ENCODE measurements at regions not wholly inside any gene's neighbourhood (a gene's known extent, or its start where the extent isn't known, plus 50 kb on each side); places are given as distances from the start of the nearest gene placed in this dataset.

DNA sequence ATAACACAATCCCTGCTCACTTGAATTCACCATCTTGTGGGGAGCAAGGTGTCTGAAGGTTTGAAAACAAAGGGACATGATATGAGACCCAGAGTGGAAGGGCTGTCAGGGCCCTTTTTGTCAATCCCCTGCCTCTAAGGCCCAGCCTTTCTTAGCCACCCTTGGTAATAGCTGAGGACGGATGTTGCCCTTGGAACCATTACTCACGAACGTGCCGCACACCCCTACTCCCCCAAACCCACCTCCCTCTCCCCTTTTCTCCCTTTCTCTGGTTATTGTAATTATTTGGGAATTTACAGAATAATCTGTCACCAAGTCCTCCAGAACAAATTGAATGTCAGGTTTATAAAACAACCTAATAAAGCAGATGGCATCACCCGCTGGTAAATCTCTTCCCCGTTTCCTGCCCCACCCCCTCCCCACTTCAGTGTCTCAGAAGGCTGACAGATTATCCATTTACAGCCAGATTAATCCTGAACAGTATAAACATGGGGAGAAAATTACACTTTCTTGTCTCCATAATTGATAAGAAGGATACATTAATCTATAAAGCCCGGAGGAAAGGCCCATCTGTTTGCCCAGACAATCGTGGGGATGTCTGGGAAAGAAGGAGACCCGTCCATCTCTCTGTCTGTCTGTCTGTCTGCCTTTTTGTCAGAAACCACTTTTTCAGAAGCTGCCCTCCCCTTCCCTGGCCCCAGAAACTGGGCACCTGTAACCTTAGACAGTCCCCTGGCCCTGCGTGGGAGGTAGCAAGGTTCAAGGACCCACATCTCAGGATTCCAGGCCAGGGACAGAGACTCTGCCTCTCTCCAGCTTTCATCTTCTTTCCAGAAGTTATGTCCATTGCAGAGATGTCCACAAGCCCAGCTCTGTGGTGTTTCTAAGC is 60.6 kb upstream of the CD34 start:
- DNase-seq (ENCODE audit: low read depth): no peak

DNA sequence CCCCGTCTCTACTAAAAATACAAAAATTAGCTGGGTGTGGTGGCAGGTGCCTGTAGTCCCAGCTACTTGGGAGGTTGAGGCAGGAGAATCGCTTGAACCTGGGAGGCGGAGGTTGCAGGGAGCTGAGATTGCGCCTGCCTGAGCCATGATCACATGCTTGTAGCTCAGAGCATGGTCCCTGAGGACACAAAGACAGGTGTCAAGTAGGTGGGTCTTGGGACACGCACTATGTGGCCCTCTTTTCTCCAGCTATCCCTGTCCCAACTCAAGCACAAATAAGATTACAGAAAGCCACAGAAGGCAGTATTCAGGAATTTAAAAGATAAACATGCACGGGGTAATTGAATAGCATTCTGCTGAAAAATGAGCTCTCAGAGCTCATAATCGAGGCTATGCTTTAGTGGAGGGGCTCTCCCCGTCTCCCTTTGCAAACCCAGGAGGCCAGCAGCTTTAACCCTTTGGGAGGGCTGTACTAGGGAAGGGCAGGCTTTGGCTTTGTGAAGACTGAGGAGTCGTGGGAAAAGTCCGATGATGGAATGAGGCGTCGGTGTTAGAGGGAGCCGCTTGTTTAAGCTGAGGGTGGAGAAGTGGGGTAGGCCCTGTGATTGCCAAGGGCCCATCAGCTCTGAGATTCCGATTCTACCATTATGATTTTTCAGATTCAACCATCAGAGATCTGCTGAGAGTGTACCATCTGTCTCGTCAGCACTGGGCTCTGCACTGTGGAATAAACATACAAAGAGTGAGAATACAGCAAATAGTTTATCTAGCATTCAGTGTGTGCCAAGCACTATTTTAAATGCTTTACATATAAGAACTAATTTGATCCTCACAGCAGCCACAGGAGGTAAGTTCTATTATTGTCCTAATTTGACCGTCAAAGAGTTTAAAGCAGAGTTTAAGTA is 59.7 kb upstream of the CD34 start:
- DNase-seq (ENCODE audit: low read depth): no peak

DNA sequence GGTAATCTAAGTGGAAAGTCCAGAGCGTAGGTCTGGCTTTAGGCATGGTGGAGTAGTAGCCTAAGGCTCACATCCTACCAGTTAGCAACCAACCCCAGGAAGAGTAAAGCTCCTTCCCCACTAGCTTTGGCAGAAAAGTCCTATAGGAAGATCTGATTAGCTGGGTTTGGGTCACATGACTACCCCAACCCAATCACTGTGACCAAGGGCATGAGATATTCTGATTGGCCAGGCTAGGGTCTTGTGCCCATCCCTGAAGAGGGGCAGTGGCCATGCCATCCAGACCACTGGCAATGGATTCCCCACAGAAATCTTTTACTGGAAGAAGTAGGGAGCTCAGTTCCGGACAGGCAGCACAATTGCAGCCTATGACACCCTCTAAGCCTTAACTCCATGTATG is 58.6 kb upstream of the CD34 start:
- no peak for DNase-seq (ENCODE audit: low read depth)

DNA sequence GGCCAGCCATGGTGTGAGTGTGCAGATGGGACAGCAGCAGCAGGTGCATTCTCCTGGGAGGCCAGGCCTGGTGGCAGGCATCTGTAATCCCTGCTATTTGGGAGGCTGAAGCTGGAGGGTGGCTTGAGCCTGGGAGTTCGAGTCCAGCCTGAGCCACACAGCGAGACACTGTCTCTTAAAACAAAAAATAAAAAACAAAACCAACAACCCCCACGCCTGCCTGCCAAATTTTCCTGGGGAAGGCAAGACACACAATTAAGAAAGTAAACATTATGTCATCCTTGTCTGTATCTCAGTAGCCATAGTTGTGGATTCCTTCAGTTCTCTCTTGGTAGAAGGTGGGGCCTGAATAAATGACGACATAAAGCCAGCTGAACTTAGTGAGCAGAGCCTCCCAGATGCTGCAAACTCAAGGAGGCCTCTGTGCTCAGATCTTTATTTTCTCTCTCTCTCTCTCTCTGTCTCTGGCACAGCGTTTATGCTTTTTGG is 57.6 kb upstream of the CD34 start:
- no peak for DNase-seq (ENCODE audit: low read depth)

DNA sequence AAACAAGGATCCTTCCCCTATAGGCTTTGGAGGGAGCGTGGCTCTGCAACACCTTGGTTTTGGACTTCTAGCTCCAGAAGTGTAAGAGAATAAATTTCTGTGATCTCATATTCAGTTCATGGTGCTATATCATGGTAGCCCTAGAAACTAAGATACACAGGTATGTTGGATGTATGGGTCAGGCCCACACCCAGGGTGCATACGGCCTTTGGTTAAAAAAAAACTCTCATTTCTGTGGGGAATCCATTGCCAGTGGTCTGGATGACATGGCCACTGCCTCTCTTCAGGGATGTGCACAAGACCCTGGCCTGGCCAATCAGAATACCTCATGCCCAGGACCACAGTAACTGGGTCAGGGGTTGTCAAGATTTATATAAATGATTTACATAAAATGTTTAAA is 56.8 kb upstream of the CD34 start:
- no peak for DNase-seq (ENCODE audit: low read depth)

DNA sequence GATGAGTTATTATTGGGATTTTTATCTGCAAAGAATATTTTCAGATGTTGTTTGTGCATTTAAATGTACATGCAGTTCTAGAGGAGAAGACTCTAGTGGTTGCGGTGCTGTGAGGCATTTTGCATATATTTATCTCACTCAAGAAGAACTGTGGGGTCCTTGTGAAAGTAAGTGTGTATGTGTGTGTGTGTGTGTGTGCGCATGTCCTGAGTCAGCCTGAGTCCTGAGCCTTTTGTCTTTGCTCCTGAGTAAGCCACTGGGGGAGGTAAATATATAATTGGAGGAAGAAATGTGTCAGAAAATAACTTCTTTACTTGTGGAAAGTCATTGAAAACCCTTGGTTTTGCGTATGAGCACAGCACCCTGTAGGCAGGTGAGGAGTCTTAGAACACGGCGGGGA is 55.6 kb upstream of the CD34 start:
- no peak for DNase-seq (ENCODE audit: low read depth)

DNA sequence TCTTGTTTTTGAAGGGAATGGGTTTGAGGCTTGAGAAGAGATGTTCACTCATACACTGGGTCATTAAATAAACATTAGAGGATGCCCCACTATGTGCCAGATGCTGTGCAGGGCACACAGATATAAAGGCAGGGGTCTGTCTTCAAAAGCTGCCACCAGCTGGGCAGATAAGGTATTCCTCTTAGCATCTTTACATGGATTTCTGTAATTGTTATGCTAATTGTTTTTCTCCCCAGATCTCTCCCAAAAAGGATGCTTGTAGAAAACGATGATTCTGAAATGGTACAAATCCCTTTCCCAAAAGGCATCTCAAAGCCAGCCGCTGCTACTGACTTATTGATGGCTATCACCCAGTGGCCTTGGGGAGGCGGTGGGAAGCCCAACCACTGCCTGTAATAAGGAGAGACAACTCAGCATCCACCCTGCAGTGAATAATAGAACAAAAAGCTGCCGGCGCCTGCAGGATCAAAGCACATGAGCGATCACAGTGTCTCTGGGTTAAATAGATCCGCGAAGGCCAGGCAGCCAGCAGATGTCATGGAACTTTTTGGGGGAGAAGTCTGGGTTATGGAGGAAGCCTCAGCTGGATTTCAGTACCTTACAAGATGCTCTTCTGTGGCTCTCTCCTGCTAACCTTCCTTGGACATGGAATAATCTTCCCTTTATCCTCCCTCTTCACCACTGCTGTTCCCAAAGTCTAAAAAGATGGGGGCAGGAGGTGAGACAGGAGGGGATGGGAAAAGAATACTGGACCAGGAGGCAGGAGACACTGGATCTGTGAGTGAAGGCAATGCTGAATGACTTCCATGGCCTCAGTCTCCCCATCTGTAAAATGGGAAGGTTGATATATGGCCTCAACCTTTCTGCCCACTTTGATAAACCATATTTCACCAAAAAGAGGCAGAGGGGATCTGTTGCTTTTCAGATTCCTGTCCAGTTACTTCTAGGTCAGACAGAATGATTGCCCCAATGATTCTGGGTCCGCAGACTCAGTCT is 54.8 kb upstream of the CD34 start:
- no peak for DNase-seq (ENCODE audit: low read depth)

DNA sequence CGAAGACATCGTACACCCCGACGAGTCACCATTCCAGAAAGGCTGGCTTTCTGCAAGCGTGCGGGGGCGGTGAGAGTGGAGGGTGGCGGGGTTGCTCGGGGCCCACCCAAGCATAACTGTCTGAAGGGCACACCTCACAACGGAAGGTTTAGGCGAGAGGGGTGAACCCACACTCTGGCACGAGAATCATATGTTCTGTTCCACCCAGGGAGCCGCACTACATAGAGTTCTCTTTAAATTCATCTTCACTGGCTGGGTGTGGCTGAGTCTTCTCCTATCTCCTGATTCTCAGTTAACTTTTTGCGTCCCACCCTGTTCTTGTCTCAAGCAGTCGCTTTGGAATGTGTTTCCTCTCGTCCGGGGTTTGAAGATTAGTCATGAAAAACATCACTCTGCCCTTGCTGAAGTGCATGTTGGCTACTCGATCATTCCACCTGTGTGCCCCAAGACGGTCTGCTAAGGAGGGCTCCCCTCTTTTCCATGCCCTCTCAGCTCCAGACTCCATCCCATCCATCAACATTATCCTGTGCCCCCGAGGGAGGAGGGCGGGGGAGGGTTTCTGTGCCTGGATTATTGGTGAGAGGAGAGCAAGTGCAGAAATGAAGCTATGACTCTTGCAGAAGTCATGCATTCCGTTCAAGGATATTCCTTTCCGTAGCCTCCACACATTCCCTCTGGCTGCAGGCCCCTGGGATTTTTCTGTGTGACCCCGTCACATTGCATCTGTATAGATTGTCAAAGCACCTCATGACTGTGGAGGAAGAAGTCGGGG is 53.5 kb upstream of the CD34 start:
- no peak for DNase-seq (ENCODE audit: low read depth)

DNA sequence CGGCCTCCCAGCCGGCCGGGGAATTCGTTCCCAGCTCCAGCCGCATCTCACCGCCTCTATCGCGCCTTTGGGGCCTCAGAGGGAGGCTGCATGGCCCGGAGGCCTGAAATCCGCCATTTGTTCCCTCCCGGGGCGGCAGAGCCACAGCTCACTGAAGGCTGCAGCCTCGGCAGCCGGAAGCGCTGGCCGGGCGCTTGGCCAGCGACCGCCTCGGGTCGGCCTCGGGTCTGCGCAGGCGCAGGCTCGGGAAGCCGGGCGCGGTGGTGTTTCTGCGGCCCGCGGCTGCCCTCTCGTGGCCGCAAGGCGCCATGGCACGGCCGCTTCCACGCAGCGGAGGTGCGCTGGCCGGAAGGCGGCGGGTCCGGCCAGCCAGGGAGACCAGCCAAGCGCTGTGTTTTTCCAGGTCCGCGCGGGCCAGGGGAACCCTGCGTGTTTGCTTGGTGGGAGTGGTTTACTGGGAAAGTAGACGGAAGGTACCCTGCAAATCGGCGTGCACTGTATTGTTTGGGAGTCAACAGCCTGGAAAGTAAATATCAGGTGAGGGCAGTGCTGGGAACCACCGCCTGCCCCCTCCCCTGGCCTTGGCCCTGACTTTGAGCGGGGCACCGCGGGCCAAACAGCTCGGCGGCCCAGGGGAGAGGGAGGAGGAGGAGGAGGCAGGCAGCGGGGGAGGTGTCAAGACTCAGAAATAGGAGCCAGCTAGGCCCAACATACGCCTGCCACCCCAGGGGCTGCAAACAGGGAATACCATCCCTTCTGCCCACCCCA is 52.7 kb upstream of the CD34 start:
- DNase-seq (ENCODE audit: low read depth): peak; percentile 60

DNA sequence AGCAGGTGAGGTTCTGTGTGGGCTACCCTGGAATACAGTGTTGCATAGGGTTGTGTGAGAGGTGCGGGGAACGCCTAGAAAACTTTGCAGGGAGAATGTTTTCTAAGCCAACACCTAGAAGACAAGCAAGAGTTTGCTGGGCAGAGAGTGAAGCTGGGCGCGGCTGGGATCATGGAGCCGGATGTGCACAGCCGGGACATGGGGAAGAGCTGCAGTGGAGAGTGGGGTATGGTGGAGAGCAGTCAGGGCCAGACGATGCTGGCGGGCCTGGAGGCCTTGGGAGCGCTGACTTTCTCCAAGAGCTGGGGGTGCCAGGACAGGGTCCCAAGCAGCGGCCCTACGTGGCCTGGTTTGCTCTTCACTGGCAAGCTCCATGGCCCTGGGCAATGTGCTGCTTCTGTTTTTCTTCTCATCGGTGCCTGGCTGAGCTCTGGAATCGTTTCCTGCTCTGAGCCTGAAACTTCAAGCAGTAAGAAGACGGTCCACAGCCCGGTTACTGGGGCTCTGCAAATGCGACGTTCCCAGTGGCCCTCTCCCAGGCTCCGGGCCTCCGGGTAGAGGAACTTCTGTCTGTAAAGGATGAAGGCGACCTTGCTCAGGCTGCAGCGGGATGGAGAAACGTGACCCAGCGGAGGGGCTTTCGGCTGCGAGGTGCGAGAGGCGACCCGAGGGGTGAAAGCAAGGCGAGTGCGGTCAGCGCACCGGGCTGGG is 51.9 kb upstream of the CD34 start:
- no peak for DNase-seq (ENCODE audit: low read depth)

Measured in stromal cell of bone marrow (primary cell).